ENCODE measurements at regions not wholly inside any gene's neighbourhood (a gene's known extent, or its start where the extent isn't known, plus 50 kb on each side); places are given as distances from the start of the nearest gene placed in this dataset.

DNA sequence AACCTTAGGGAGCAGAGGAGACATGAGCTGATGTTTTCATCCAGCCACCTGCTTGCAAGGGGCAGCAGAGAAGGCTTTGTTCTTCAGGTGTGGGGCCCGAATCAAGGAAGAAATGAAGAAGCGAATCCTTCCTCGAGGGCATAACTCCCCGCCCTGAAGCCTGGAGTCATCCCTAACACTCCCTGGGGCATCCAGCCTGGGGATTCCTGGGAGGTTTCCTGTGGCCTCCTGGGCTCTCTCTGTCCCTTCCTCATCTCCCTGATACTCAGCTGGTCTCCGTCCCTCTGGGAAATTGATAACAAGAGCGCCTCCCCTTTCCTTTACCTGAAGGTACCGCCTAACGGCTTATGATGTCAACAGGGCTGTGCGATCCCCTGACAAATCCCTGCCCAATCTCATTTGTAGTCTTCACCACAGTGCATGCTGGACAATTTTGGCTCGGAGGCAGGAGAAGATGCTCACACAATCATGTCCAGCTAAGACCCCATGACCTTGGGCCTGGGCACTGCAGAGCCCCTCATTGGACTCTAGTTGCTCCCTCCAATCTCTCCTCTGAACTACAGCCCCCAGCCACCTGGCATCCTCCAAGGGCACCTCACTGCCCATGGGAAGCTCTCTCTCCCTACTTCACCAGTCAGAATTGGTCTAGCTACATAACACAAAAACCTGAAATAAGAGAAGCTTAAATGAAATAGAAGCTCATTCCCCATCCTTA is 80.6 kb upstream of the RTL6 start:
- TF ChIP-seq POLR2A (IDR thresholded peaks at IDR 0.05; ENCODE audit: low read depth, low read length), result no peak
- TF ChIP-seq, protein P1, sequence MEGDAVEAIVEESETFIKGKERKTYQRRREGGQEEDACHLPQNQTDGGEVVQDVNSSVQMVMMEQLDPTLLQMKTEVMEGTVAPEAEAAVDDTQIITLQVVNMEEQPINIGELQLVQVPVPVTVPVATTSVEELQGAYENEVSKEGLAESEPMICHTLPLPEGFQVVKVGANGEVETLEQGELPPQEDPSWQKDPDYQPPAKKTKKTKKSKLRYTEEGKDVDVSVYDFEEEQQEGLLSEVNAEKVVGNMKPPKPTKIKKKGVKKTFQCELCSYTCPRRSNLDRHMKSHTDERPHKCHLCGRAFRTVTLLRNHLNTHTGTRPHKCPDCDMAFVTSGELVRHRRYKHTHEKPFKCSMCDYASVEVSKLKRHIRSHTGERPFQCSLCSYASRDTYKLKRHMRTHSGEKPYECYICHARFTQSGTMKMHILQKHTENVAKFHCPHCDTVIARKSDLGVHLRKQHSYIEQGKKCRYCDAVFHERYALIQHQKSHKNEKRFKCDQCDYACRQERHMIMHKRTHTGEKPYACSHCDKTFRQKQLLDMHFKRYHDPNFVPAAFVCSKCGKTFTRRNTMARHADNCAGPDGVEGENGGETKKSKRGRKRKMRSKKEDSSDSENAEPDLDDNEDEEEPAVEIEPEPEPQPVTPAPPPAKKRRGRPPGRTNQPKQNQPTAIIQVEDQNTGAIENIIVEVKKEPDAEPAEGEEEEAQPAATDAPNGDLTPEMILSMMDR (conservative IDR thresholded peaks at IDR 0.05; ENCODE audit: low read depth, low read length), result no peak
- no peak for TF ChIP-seq BHLHE40 (IDR thresholded peaks at IDR 0.05; ENCODE audit: low read depth, low read length)
- no peak for TF ChIP-seq RCOR1 (IDR thresholded peaks at IDR 0.05; ENCODE audit: insufficient replicate concordance, low read length)
